ENCODE measurements at regions not wholly inside any gene's neighbourhood (a gene's known extent, or its start where the extent isn't known, plus 50 kb on each side); places are given as distances from the start of the nearest gene placed in this dataset.

GRCh38 chr19:31068268-31068667 is 281.0 kb downstream of the TSHZ3 start:
- Histone ChIP-seq H3K4me1 (replicated peaks in 1 of 4; ENCODE audit: control insufficient read depth in 3 of 4, insufficient read depth in 4 of 4, low read length in 3 of 4) (no peaks in the 10 kb centered on the region), H3K79me2 (ENCODE audit: control insufficient read depth in 1 of 2, insufficient read depth in 2 of 2, low read length in 2 of 2) (no peaks in the 10 kb centered on the region), H2BK120ac (replicated peaks; ENCODE audit: low read depth, low read length) (no peak overlapping the region), H3K27me3 (replicated peaks in 1 of 4; ENCODE audit: control insufficient read depth in 3 of 4, extremely low read depth in 1 of 4, insufficient read depth in 3 of 4, low read length in 3 of 4) (no peaks in the 10 kb centered on the region), H4K20me1 (replicated peaks in 1 of 2; ENCODE audit: control insufficient read depth in 1 of 2, insufficient read depth in 2 of 2, low read length in 2 of 2) (no peaks in the 10 kb centered on the region), H4K91ac (replicated peaks; ENCODE audit: insufficient read length, low read length) (no peak overlapping the region), H2AK5ac (ENCODE audit: low read depth, low read length) (no peak overlapping the region), H4K5ac (ENCODE audit: insufficient read length, low read depth, low read length) (no peak overlapping the region), H3K18ac (ENCODE audit: extremely low read depth, low read length) (no peak overlapping the region; the same call in 1 of the 2 replicates), H3K56ac (replicated peaks; ENCODE audit: insufficient read length, low read depth, low read length) (no peak overlapping the region), H3K9me3 (ENCODE audit: insufficient read depth in 2 of 2, low read depth in 1 of 2, low read length in 1 of 2) (no peaks in the 10 kb centered on the region), H2BK12ac (ENCODE audit: low read depth, low read length) (no peak overlapping the region), H3K36me3 (ENCODE audit: control insufficient read depth in 2 of 4, insufficient read depth in 4 of 4, low read length in 3 of 4) (no peaks in the 10 kb centered on the region), H2BK20ac (ENCODE audit: low read length) (no peak overlapping the region), H3K23ac (ENCODE audit: insufficient read length) (no peak overlapping the region), H2BK5ac (ENCODE audit: low read depth, low read length) (no peak overlapping the region; the same call in 1 of the 2 replicates), H3K4me2 (ENCODE audit: insufficient read depth in 1 of 2, low read depth in 2 of 2, low read length in 2 of 2) (no peak overlapping the region), H3K14ac (ENCODE audit: insufficient read length) (no peak overlapping the region), H2BK15ac (ENCODE audit: low read length) (no peak overlapping the region), H3K23me2 (ENCODE audit: low read depth, low read length) (no peaks in the 10 kb centered on the region), H2AFZ (ENCODE audit: low read length) (0 out of 2 replicates have a peak overlapping the region, but pooled peaks have one; percentile 29), H4K8ac (ENCODE audit: extremely low read depth, insufficient read depth, low read length) (no peak overlapping the region), H3K4me3 (ENCODE audit: extremely low read depth in 1 of 4, insufficient read depth in 2 of 4, low read depth in 3 of 4, low read length in 4 of 4) (no peak overlapping the region), H3K79me1 (ENCODE audit: low read depth, low read length) (no peaks in the 10 kb centered on the region), H3K4ac (replicated peaks; ENCODE audit: insufficient read length, low read depth, low read length) (no peak overlapping the region), H3K27ac (ENCODE audit: low read depth, low read length) (no peak overlapping the region), H3K9ac (replicated peaks in 1 of 4; ENCODE audit: extremely low read depth in 1 of 4, low read depth in 3 of 4, low read length in 3 of 4) (no peak overlapping the region)
- ChIA-PET CTCF (ENCODE audit: partially characterized antibody) (no interaction called here), POLR2A (ENCODE audit: partially characterized antibody) (no interaction called here)
- WGBS, 2 experiments (ENCODE audit: extremely low coverage in 1 of 2, insufficient coverage in 1 of 2, insufficient read length in 1 of 2, insufficient replicate concordance in 2 of 2, low coverage in 1 of 2, low lambda C conversion rate in 2 of 2, missing lambda C conversion rate in 1 of 2) = 90% methylated on average over 6 of the region's 6 CpGs; no CpG with 5 or more reads in 1 of the 2 experiments
- FAIRE-seq (no peak), DNase-seq (ENCODE audit: low read depth in 1 of 2, low spot score in 2 of 2) (no peak)
- TF ChIP-seq CEBPB (IDR thresholded peaks at IDR 0.05; ENCODE audit: low read depth, low read length) (no peak), RXRA (IDR thresholded peaks at IDR 0.05; ENCODE audit: insufficient read depth, low read depth, low read length) (no peak)
